ENCODE measurements at regions not wholly inside any gene's neighbourhood (a gene's known extent, or its start where the extent isn't known, plus 50 kb on each side); places are given as distances from the start of the nearest gene placed in this dataset.
"Not testable (repeated sequence)": the region's sequence is repeated elsewhere in the genome, so short reads cannot be mapped to it uniquely, and the experiment has no call there.

DNA sequence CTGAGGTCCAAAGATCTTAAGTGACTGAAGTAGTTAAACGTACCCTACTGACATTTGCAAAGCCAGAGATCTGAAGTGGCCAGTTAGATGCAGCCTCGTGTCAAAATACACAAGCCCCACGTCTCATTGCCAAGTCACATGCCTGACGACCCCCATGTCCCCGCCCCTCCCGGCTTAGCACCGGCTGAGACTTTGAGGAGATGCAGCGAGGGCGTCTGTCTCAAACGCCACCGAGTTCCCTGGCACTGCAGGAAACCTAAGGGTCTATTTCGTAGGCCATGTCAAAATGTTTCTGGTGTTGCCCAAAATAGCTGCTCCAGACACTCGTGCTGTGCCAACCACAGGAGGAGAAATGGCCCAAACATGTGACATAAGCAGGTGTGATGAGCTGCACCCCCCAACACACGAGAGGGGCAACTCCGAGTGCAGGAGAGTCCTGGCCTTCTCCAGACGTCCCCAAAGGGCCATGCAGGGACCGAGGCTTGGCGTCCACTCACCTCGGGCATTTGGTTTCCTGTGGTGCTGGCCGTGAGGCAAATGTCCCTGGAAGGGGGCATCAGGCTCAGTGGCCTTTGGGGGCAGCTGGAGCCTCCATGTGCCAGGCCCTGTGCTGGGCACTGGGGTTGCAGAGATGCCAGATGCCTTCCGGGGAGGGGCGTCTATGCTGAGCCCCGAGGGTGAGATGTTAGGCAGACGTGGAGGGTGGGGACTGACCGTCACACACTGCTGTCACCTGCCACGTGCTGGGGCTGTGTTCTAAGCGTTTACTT is 67.0 kb downstream of the MATN1 start:
- no peaks in the 10 kb centered on the region for H3K36me3 ChIP-seq (ENCODE audit: insufficient read depth)
- TF ChIP-seq, protein P1, sequence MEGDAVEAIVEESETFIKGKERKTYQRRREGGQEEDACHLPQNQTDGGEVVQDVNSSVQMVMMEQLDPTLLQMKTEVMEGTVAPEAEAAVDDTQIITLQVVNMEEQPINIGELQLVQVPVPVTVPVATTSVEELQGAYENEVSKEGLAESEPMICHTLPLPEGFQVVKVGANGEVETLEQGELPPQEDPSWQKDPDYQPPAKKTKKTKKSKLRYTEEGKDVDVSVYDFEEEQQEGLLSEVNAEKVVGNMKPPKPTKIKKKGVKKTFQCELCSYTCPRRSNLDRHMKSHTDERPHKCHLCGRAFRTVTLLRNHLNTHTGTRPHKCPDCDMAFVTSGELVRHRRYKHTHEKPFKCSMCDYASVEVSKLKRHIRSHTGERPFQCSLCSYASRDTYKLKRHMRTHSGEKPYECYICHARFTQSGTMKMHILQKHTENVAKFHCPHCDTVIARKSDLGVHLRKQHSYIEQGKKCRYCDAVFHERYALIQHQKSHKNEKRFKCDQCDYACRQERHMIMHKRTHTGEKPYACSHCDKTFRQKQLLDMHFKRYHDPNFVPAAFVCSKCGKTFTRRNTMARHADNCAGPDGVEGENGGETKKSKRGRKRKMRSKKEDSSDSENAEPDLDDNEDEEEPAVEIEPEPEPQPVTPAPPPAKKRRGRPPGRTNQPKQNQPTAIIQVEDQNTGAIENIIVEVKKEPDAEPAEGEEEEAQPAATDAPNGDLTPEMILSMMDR (conservative IDR thresholded peaks at IDR 0.05; ENCODE audit: low read depth, low read length): no peak
- no peak overlapping the region for H3K4me3 ChIP-seq (IDR thresholded peaks at IDR 0.05; ENCODE audit: insufficient read depth, low read depth, low read length)
- H3K79me2 ChIP-seq (ENCODE audit: insufficient read depth, low read depth): no peaks in the 10 kb centered on the region
- H2AFZ ChIP-seq (ENCODE audit: low read depth): no peak overlapping the region
- H3K4me2 ChIP-seq: no peak overlapping the region
- peaks cover 17% of the 10 kb centered on the region; the same call in 1 of the 2 replicates for H3K27me3 ChIP-seq (ENCODE audit: insufficient read depth, low read depth)
- no peak overlapping the region for H3K9ac ChIP-seq
- no peak overlapping the region for H3K27ac ChIP-seq
- H3K4me1 ChIP-seq (ENCODE audit: low read depth, poor library complexity, severe bottlenecking): no peaks in the 10 kb centered on the region
- H4K20me1 ChIP-seq (ENCODE audit: insufficient read depth): no peaks in the 10 kb centered on the region

DNA sequence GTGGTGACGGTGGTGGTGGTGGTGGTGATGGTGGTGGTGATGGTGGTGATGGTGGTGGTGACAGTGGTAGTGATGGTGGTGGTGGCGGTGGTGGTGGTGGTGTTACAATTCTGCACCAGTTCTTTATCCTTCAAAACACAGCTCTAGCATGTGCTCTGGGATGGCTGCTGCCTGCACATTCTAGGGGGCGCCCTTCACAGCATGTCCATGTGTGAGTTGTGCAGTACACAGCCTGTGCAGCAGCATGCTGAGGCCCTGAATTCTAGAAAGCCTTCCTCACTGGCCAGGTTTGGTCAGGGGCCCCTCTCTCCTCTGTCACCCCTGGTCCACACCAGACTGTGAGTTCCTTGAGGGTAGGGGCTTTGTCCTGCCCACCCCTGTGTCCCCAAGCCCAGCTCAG is 67.7 kb downstream of the MATN1 start:
- no peak overlapping the region for H3K4me3 ChIP-seq (IDR thresholded peaks at IDR 0.05; ENCODE audit: insufficient read depth, low read depth, low read length)
- TF ChIP-seq, protein P1 (conservative IDR thresholded peaks at IDR 0.05; ENCODE audit: low read depth, low read length): no peak
- H2AFZ ChIP-seq (ENCODE audit: low read depth): no peak overlapping the region
- H3K4me1 ChIP-seq (ENCODE audit: low read depth, poor library complexity, severe bottlenecking): no peaks in the 10 kb centered on the region
- no peak overlapping the region for H3K27ac ChIP-seq
- H3K27me3 ChIP-seq (ENCODE audit: insufficient read depth, low read depth): peaks cover 13% of the 10 kb centered on the region; the same call in 1 of the 2 replicates
- H3K79me2 ChIP-seq (ENCODE audit: insufficient read depth, low read depth): no peaks in the 10 kb centered on the region
- no peaks in the 10 kb centered on the region for H3K36me3 ChIP-seq (ENCODE audit: insufficient read depth)
- no peak overlapping the region for H3K9ac ChIP-seq
- H4K20me1 ChIP-seq (ENCODE audit: insufficient read depth): no peaks in the 10 kb centered on the region
- no peak overlapping the region for H3K4me2 ChIP-seq

DNA sequence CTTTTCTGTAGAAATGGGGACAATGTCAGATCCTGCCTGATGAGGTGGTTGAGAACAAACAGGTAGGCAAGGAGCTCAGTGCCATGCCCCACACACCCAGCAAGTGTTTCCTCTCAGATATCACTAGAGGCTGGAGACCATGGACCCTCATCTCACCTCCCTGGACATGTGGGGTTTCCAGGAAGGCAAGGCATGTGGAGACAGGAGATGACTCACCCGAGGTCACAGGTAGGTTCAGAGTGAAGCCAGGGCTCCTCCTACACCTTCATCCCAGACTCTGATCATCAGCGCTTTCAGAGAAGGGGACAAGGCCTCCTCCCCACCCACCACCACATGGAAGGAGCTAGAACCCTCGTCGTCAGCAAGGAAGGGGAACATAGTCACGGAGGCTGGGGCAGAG is 69.2 kb downstream of the MATN1 start:
- Histone ChIP-seq H3K4me2 (no peak overlapping the region), H3K4me1 (ENCODE audit: low read depth, poor library complexity, severe bottlenecking) (no peaks in the 10 kb centered on the region), H2AFZ (ENCODE audit: low read depth) (no peak overlapping the region), H3K9ac (no peak overlapping the region), H3K4me3 (IDR thresholded peaks at IDR 0.05; ENCODE audit: insufficient read depth, low read depth, low read length) (no peak overlapping the region), H3K27ac (no peak overlapping the region), H3K36me3 (ENCODE audit: insufficient read depth) (no peaks in the 10 kb centered on the region), H3K27me3 (ENCODE audit: insufficient read depth, low read depth) (peaks cover 4% of the 10 kb centered on the region; the same call in 1 of the 2 replicates), H4K20me1 (ENCODE audit: insufficient read depth) (no peaks in the 10 kb centered on the region), H3K79me2 (ENCODE audit: insufficient read depth, low read depth) (no peaks in the 10 kb centered on the region)
- TF ChIP-seq, protein P1 (conservative IDR thresholded peaks at IDR 0.05; ENCODE audit: low read depth, low read length): no peak

DNA sequence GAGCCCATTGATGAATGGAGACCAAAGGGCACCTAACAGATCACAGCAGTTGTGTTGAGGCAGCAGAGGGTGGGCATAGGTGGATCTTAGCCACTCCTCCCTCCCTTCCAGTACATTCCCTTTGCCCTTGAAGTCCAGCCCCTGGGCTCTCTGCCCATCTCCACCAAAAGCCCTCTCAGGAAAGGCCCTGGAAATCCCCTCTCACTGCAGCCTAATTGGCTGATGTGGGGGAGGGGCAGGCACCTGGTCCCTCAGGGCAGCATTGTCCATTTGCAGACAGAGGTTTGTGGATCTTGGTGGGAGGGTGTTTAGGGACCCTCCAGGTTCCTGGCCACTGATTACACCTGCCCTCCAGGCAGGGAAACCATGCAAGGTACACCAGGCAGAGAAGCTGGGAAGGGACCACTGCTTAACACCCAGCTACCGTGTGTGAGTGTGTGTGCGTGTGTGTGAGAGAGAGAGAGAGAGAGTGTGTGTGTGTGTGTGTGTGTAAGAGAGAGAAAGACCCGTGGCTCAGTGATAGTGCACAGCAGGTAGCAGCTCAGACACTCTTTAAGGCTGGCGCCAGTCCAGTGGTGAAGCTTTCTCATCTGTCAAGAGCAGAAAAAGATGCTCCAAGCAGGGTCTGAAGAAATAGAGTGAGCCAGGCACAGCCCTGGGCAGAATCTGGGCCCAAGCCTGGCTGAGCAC is 71.1 kb downstream of the MATN1 start:
- Histone ChIP-seq H2AFZ (ENCODE audit: low read depth) (no peak overlapping the region), H3K4me3 (IDR thresholded peaks at IDR 0.05; ENCODE audit: insufficient read depth, low read depth, low read length) (no peak overlapping the region), H4K20me1 (ENCODE audit: insufficient read depth) (no peaks in the 10 kb centered on the region), H3K4me2 (no peak overlapping the region), H3K27ac (no peak overlapping the region), H3K36me3 (ENCODE audit: insufficient read depth) (no peaks in the 10 kb centered on the region), H3K27me3 (ENCODE audit: insufficient read depth, low read depth) (peaks cover 5% of the 10 kb centered on the region; the same call in 1 of the 2 replicates), H3K9ac (no peak overlapping the region), H3K79me2 (ENCODE audit: insufficient read depth, low read depth) (no peaks in the 10 kb centered on the region), H3K4me1 (ENCODE audit: low read depth, poor library complexity, severe bottlenecking) (no peaks in the 10 kb centered on the region)
- TF ChIP-seq, protein P1 (conservative IDR thresholded peaks at IDR 0.05; ENCODE audit: low read depth, low read length): no peak

DNA sequence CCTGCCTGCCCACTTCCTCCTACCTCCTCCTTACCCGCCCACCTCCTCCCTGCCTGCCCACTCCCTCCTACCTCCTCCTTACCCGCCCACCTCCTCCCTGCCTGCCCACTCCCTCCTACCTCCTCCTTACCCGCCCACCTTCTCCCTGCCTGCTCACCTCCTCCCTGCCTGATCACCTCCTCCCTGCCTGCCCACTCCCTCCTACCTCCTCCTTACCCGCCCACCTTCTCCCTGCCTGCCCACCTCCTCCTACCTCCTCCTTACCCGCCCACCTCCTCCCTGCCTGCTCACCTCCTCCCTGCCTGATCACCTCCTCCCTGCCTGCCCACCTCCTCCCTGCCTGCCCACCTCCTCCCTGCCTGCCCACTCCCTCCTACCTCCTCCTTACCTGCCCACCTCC is 72.0 kb downstream of the MATN1 start:
- H3K79me2 ChIP-seq (ENCODE audit: insufficient read depth, low read depth); H2AFZ ChIP-seq (ENCODE audit: low read depth); H3K4me2 ChIP-seq; H4K20me1 ChIP-seq (ENCODE audit: insufficient read depth); H3K27me3 ChIP-seq (ENCODE audit: insufficient read depth, low read depth); H3K4me1 ChIP-seq (ENCODE audit: low read depth, poor library complexity, severe bottlenecking); H3K27ac ChIP-seq; H3K4me3 ChIP-seq (IDR thresholded peaks at IDR 0.05; ENCODE audit: insufficient read depth, low read depth, low read length); H3K36me3 ChIP-seq (ENCODE audit: insufficient read depth); H3K9ac ChIP-seq: not testable (repeated sequence)

Data from KMS-11 (cell line).